K562 (cell line): ENCODE measurements at regions not wholly inside any gene's neighbourhood (a gene's known extent, or its start where the extent isn't known, plus 50 kb on each side); places are given as distances from the start of the nearest gene placed in this dataset.

Experiments used
- BRCA1 ChIP-seq, 2 experiments: fragments of 450-650 bp in 1 of 2; sonication (generic) in 1 of 2; formaldehyde crosslinking in 1 of 2; IDR thresholded peaks; 2 replicates each; pipeline versions ENCODE4 v1.5.0 to v1.6.1; 2017 to 2020; ENCODE audit warnings: mild to moderate bottlenecking in 1 of 2, missing genetic modification reagents in 1 of 2
- GTF2A2 ChIP-seq: IDR thresholded peaks from 2 replicates; pipeline ENCODE4 v1.6.1; 2016; ENCODE audit warnings: mild to moderate bottlenecking, missing genetic modification characterization, missing compliant biosample characterization
- NBN ChIP-seq: fragments of 450-650 bp; IDR thresholded peaks from 2 replicates; pipeline ENCODE4 v1.6.1; 2016; ENCODE audit warnings: low read depth, mild to moderate bottlenecking
- RBBP5 ChIP-seq: fragments of 200-600 bp; sonication (generic); IDR thresholded peaks from 2 replicates; pipeline ENCODE4 v1.6.1; 2012; ENCODE audit warnings: borderline replicate concordance, mild to moderate bottlenecking, low read length, control low read depth, inconsistent platforms; ENCODE audit not compliant: insufficient read depth, poor library complexity, severe bottlenecking
- TF ChIP-seq, protein P1 (sequence below): sonication (generic); formaldehyde crosslinking; IDR thresholded peaks from 2 replicates; pipeline ENCODE4 v1.8.1; 2022; ENCODE audit warnings: missing genetic modification reagents

DNA sequence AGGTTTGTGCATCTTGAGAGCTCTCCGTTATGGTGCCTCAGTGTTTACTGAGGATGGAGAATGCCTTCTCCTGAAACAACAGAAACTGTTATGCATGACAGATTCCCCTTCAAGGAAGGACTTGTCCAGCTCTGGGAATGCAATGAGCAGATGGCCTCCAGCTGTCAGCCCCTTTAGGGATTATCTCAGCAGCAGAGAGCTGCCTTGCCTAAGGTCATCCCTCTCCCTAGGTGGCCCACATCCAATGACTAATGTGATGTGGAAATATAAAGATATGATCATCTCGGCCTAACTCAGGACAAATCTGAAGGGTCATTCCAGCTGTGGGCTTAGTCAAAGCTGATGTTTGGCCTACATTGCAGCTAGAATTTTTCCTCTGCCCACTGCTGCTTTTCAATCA is 214.3 kb upstream of the N4BP1 start:
- TF ChIP-seq RBBP5 (no peak), BRCA1 (IDR thresholded peaks at IDR 0.05) (no peak), BRCA1 (CRISPR knock-in tag; IDR thresholded peaks at IDR 0.05) (no peak), GTF2A2 (no peak), NBN (no peak)
- TF ChIP-seq, protein P1, sequence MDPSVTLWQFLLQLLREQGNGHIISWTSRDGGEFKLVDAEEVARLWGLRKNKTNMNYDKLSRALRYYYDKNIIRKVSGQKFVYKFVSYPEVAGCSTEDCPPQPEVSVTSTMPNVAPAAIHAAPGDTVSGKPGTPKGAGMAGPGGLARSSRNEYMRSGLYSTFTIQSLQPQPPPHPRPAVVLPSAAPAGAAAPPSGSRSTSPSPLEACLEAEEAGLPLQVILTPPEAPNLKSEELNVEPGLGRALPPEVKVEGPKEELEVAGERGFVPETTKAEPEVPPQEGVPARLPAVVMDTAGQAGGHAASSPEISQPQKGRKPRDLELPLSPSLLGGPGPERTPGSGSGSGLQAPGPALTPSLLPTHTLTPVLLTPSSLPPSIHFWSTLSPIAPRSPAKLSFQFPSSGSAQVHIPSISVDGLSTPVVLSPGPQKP (CRISPR knock-in tag) = no peak
